ENCODE measurements at regions not wholly inside any gene's neighbourhood (a gene's known extent, or its start where the extent isn't known, plus 50 kb on each side); places are given as distances from the start of the nearest gene placed in this dataset.
"Not testable (repeated sequence)": the region's sequence is repeated elsewhere in the genome, so short reads cannot be mapped to it uniquely, and the experiment has no call there.

GRCh38 chr11:21625982-21626381 is 566.9 kb upstream of the ANO5 start:
- no peak for DNase-seq

- DNase-seq = no peak
These were observed 564.2 kb upstream of the ANO5 start for GRCh38 chr11:21628641-21629040.

- no peak for DNase-seq
These were observed 561.9 kb upstream of the ANO5 start for GRCh38 chr11:21630934-21631478.

- no peak for DNase-seq
These were observed 560.9 kb upstream of the ANO5 start for GRCh38 chr11:21631991-21632390.

GRCh38 chr11:21634491-21634890 is 558.4 kb upstream of the ANO5 start:
- no peak for DNase-seq

- DNase-seq = no peak
These were observed 557.9 kb upstream of the ANO5 start for GRCh38 chr11:21634956-21635355.

GRCh38 chr11:21635394-21636145 is 557.3 kb upstream of the ANO5 start:
- DNase-seq = no peak

- no peak for DNase-seq
These were observed 556.3 kb upstream of the ANO5 start for GRCh38 chr11:21636561-21636960.

- DNase-seq = no peak
These were observed 552.4 kb upstream of the ANO5 start for GRCh38 chr11:21640491-21640890.

GRCh38 chr11:21641869-21642268 is 551.0 kb upstream of the ANO5 start:
- DNase-seq = no peak

- no peak for DNase-seq
These were observed 546.5 kb upstream of the ANO5 start for GRCh38 chr11:21646351-21646750.

GRCh38 chr11:21650961-21651360 is 541.9 kb upstream of the ANO5 start:
- no peak for DNase-seq

- no peak for DNase-seq
These were observed 538.9 kb upstream of the ANO5 start for GRCh38 chr11:21653951-21654421.

GRCh38 chr11:21656065-21656464 is 536.8 kb upstream of the ANO5 start:
- no peak for DNase-seq

GRCh38 chr11:21658654-21659193 is 534.2 kb upstream of the ANO5 start:
- no peak for DNase-seq

- not testable (repeated sequence) for DNase-seq
These were observed 533.5 kb upstream of the ANO5 start for GRCh38 chr11:21659377-21659776.

GRCh38 chr11:21659961-21660360 is 532.9 kb upstream of the ANO5 start:
- no peak for DNase-seq

- DNase-seq = no peak
These were observed 517.8 kb upstream of the ANO5 start for GRCh38 chr11:21675049-21675616.

- no peak for DNase-seq
These were observed 505.2 kb upstream of the ANO5 start for GRCh38 chr11:21687643-21688042.

GRCh38 chr11:21704539-21704938 is 488.3 kb upstream of the ANO5 start:
- no peak for DNase-seq

GRCh38 chr11:21707116-21707739 is 485.7 kb upstream of the ANO5 start:
- DNase-seq = no peak

- no peak for DNase-seq
These were observed 482.1 kb upstream of the ANO5 start for GRCh38 chr11:21710809-21711208.

- no peak for DNase-seq
These were observed 481.5 kb upstream of the ANO5 start for GRCh38 chr11:21711341-21711740.

- DNase-seq = no peak
These were observed 469.2 kb upstream of the ANO5 start for GRCh38 chr11:21723678-21724077.

Measured in CD4-positive, alpha-beta T cell treated with Interleukin-10 for 1 hour (primary cell).